B cell (primary cell): ENCODE measurements at regions not wholly inside any gene's neighbourhood (a gene's known extent, or its start where the extent isn't known, plus 50 kb on each side); places are given as distances from the start of the nearest gene placed in this dataset.

Experiments used
- ATAC-seq: fragments of 200-7000 bp; cut with Tn5 transposase; one replicate; pipeline ENCODE4 v1.10.0; 2021; ENCODE audit warnings: low read depth, mild to moderate bottlenecking, moderate number of reproducible peaks, moderate library complexity
- CTCF ChIA-PET: fragments of 350-600 bp; sonication (Branson Sonifier 250); formaldehyde crosslinking; loops from one replicate; lab custom pipeline; 2021; ENCODE audit warnings: antibody characterized with exemption, inconsistent platforms; lab: Charles Lee
- POLR2A ChIA-PET: fragments of 350-600 bp; sonication (Branson Sonifier 250); formaldehyde crosslinking; loops from one replicate; lab custom pipeline; 2021; ENCODE audit warnings: antibody characterized with exemption; lab: Charles Lee
- DNase-seq: peaks from one replicate; pipeline ENCODE4 v3.0.0; 2013
- H2AFZ ChIP-seq: 2 replicates; pipeline ENCODE4 v1.6.1; 2012; ENCODE audit warnings: mild to moderate bottlenecking, low read depth, low read length; ENCODE audit not compliant: insufficient read depth, poor library complexity, severe bottlenecking
- H3K27ac ChIP-seq, 2 donors: 1 replicate in 1 of 2; 2 replicates in 1 of 2; pipeline ENCODE4 v1.5.1; 2012 to 2013; ENCODE audit warnings: low read length in 2 of 2, mild to moderate bottlenecking in 2 of 2, moderate library complexity in 1 of 2
- H3K27me3 ChIP-seq, 4 experiments: fragments of 200-600 bp in 1 of 4; sonication (generic) in 1 of 4; replicated peaks in 1 of 4; 1 replicate in 2 of 4; 2 replicates in 2 of 4; pipeline versions ENCODE4 v1.6.1 to v1.7.0; 2013 to 2016; ENCODE audit warnings: low read length in 3 of 4, mild to moderate bottlenecking in 2 of 4, mixed read lengths in 1 of 4, moderate library complexity in 1 of 4; ENCODE audit not compliant: insufficient read depth in 4 of 4, control insufficient read depth in 3 of 4; ENCODE audit errors: control extremely low read depth in 1 of 4
- H3K36me3 ChIP-seq, 2 experiments: replicated peaks in 1 of 2; 1 replicate in 1 of 2; 2 replicates in 1 of 2; pipeline versions ENCODE4 v1.6.1 to v1.7.1; 2013; ENCODE audit warnings: low read length in 1 of 2; ENCODE audit not compliant: insufficient read depth in 2 of 2, control insufficient read depth in 1 of 2; ENCODE audit errors: control extremely low read depth in 1 of 2, extremely low read depth in 1 of 2
- H3K4me1 ChIP-seq, 2 donors: fragments of 200-600 bp in 1 of 2; sonication (generic) in 1 of 2; 1 replicate in 1 of 2; 2 replicates in 1 of 2; pipeline versions ENCODE4 v1.5.1 to v1.6.1; 2013 to 2017; ENCODE audit warnings: low read length in 2 of 2; ENCODE audit not compliant: control insufficient read depth in 2 of 2, insufficient read depth in 2 of 2
- H3K4me2 ChIP-seq: replicated peaks from 2 replicates; pipeline ENCODE3; 2012; ENCODE audit warnings: mild to moderate bottlenecking, low read depth, low read length; ENCODE audit not compliant: poor library complexity, severe bottlenecking
- H3K4me3 ChIP-seq, 5 experiments: fragments of 200-600 bp in 1 of 5; sonication (generic) in 1 of 5; 1 replicate in 3 of 5; 2 replicates in 2 of 5; pipeline versions ENCODE4 v1.5.1 to v1.7.0; 2011 to 2016; ENCODE audit warnings: low read length in 4 of 5, mild to moderate bottlenecking in 4 of 5, low read depth in 2 of 5, control low read depth in 1 of 5, moderate library complexity in 1 of 5; ENCODE audit not compliant: insufficient read depth in 1 of 5; ENCODE audit errors: control extremely low read depth in 1 of 5, extremely low read depth in 1 of 5
- H3K79me2 ChIP-seq: fragments of 200-600 bp; sonication (generic); one replicate; pipeline ENCODE4 v1.6.0; 2016; ENCODE audit warnings: low read length; ENCODE audit not compliant: control insufficient read depth, insufficient read depth
- H3K9ac ChIP-seq: fragments of 200-600 bp; sonication (generic); 2 replicates; pipeline ENCODE4 v1.6.1; 2017; ENCODE audit warnings: mild to moderate bottlenecking, low read length, moderate library complexity
- H3K9me3 ChIP-seq, 3 donors: one replicate each; pipeline versions ENCODE4 v1.6.1 to v1.7.1; 2013; ENCODE audit warnings: low read length in 2 of 3; ENCODE audit not compliant: control insufficient read depth in 2 of 3, insufficient read depth in 1 of 3; ENCODE audit errors: control extremely low read depth in 1 of 3
- H4K20me1 ChIP-seq: 2 replicates; pipeline ENCODE4 v1.6.0; 2012; ENCODE audit warnings: mild to moderate bottlenecking, low read length; ENCODE audit not compliant: insufficient read depth, control insufficient read depth, poor library complexity, severe bottlenecking
- H3K27ac Mint-ChIP-seq: one replicate; pipeline ENCODE4 v1.8.0; 2021; ENCODE audit warnings: mixed read lengths
- H3K27me3 Mint-ChIP-seq: one replicate; pipeline ENCODE4 v1.8.0; 2021; ENCODE audit warnings: mixed read lengths
- H3K4me1 Mint-ChIP-seq: one replicate; pipeline ENCODE4 v1.8.0; 2021; ENCODE audit warnings: mixed read lengths
- H3K4me3 Mint-ChIP-seq: one replicate; pipeline ENCODE4 v1.8.0; 2021; ENCODE audit warnings: mixed read lengths
- H3K9me3 Mint-ChIP-seq: one replicate; pipeline ENCODE4 v1.8.0; 2022; ENCODE audit warnings: mixed read lengths; ENCODE audit not compliant: insufficient read depth
- EZH2 ChIP-seq: IDR thresholded peaks from 2 replicates; pipeline ENCODE4 v1.6.1; 2012; ENCODE audit warnings: borderline replicate concordance, low read depth, mild to moderate bottlenecking, moderate library complexity, low read length; ENCODE audit not compliant: insufficient read depth, poor library complexity, severe bottlenecking
- WGBS: methylation state at CpG from one replicate; pipeline ENCODE4 v1.1.5; 2013; ENCODE audit warnings: missing lambda C conversion rate; ENCODE audit not compliant: insufficient coverage; 5-methylcytosine and 5-hydroxymethylcytosine counted together
- intact Hi-C: fragments of 100-400 bp; cut with micrococcal nuclease; formaldehyde crosslinking; loops from one replicate; pipeline ENCODE4 v1.10.0; 2022
- TF ChIP-seq, protein P1 (sequence below): fragments of 200-600 bp; IDR thresholded peaks from one replicate; pipeline ENCODE4 v1.8.0; 2022; ENCODE audit warnings: antibody characterized with exemption, mild to moderate bottlenecking

- Histone ChIP-seq H3K36me3 (no peaks in the 10 kb centered on the region), H3K79me2 (no peaks in the 10 kb centered on the region), H3K4me2 (peak overlapping the region; percentile 84), H3K27ac (no peak overlapping the region), H4K20me1 (no peaks in the 10 kb centered on the region), H2AFZ (no peak overlapping the region), H3K4me3 (peak overlapping the region in 1 of 5 experiments; percentile 2), H3K4me1 (peaks cover 61 to 63% of the 10 kb centered on the region in 2 donors), H3K27me3 (peaks cover 1 to 83% (median 63%) of the 10 kb centered on the region in 4 experiments), H3K9ac (no peak overlapping the region), H3K9me3 (peaks cover 1 to 41% (median 2%) of the 10 kb centered on the region in 3 donors)
- intact Hi-C loops = loop anchor here (10.0 kb wide), 1 partner anchor 1949 kb away; no protein-coding TSS in a partner anchor
- H3K9me3 Mint-ChIP-seq = no peaks in the 10 kb centered on the region
- ATAC-seq (no peak), DNase-seq (peak; percentile 32)
- H3K4me3 Mint-ChIP-seq = peak overlapping the region; percentile 82
- POLR2A ChIA-PET = no interaction called here
- CTCF ChIA-PET = interaction anchor here (0.7 to 1.1 kb wide), 2 partner anchors 8 to 42 kb away, joined by 3 to 6 read pairs; no protein-coding TSS in a partner anchor
- no peak overlapping the region for H3K27ac Mint-ChIP-seq
- H3K27me3 Mint-ChIP-seq = peaks cover 72% of the 10 kb centered on the region
- no peak for TF ChIP-seq EZH2
- TF ChIP-seq, protein P1, sequence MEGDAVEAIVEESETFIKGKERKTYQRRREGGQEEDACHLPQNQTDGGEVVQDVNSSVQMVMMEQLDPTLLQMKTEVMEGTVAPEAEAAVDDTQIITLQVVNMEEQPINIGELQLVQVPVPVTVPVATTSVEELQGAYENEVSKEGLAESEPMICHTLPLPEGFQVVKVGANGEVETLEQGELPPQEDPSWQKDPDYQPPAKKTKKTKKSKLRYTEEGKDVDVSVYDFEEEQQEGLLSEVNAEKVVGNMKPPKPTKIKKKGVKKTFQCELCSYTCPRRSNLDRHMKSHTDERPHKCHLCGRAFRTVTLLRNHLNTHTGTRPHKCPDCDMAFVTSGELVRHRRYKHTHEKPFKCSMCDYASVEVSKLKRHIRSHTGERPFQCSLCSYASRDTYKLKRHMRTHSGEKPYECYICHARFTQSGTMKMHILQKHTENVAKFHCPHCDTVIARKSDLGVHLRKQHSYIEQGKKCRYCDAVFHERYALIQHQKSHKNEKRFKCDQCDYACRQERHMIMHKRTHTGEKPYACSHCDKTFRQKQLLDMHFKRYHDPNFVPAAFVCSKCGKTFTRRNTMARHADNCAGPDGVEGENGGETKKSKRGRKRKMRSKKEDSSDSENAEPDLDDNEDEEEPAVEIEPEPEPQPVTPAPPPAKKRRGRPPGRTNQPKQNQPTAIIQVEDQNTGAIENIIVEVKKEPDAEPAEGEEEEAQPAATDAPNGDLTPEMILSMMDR = no peak
- WGBS = 17% methylated on average over 22 of the region's 29 CpGs
- H3K4me1 Mint-ChIP-seq = peaks cover 61% of the 10 kb centered on the region
Observed at GRCh38 chr5:50965654-50966375, 299.4 kb downstream of the PARP8 start.

DNA sequence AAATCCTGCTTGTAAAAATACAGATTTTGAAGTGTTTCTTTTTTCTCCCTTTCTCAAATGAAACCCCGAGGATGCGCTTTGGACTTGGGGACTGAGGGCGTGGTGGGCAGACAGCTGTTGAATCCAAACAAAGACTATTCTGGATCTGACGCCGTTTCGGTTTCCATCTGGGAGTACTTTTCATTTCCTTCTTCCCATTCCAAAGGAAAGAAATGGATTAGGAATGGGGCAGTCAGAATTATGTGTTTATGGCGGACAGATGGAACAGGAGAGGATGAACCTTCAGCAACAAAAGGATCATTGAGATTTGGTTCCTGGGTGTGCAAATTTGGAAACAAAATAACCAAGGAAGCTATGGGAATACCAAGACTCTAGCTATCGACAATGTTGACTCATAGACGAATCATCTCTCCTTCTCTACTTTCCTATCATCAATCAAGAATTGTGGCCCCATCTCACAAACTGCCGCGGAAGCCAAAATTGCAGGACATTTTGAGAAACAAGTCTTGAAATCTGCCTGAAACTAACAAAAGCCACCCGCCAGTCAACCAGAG lies 300.6 kb downstream of the PARP8 start:
- TF ChIP-seq, protein P1 = no peak
- TF ChIP-seq EZH2 = no peak
- intact Hi-C loops = loop anchor here (10.0 kb wide), 1 partner anchor 1948 kb away; no protein-coding TSS in a partner anchor
- Histone ChIP-seq H4K20me1 (no peaks in the 10 kb centered on the region), H2AFZ (peak overlapping the region; percentile 27), H3K9me3 (peaks cover 1 to 41% (median 2%) of the 10 kb centered on the region in 3 donors), H3K4me3 (peak overlapping the region in 3 of 5 experiments; percentile 44 to 71 (median 57)), H3K9ac (peak overlapping the region; percentile 65), H3K36me3 (no peaks in the 10 kb centered on the region), H3K27ac (no peak overlapping the region), H3K4me2 (peak overlapping the region; percentile 84), H3K4me1 (peaks cover 61 to 63% of the 10 kb centered on the region in 2 donors), H3K27me3 (peaks cover 1 to 78% (median 64%) of the 10 kb centered on the region in 4 experiments), H3K79me2 (no peaks in the 10 kb centered on the region)
- WGBS = 9% methylated on average over 8 of the region's 12 CpGs
- DNase-seq (peak; percentile 15), ATAC-seq (no peak)
- Mint-ChIP-seq H3K4me1 (peaks cover 61% of the 10 kb centered on the region), H3K9me3 (no peaks in the 10 kb centered on the region), H3K27ac (no peak overlapping the region), H3K4me3 (peak overlapping the region; percentile 82), H3K27me3 (peaks cover 77% of the 10 kb centered on the region)
- CTCF ChIA-PET = interaction anchor here (1.1 kb wide), 1 partner anchor 10 kb away, joined by 6 read pairs; no protein-coding TSS in a partner anchor
- POLR2A ChIA-PET = no interaction called here
